CD1c-positive myeloid dendritic cell (primary cell): ENCODE measurements at regions not wholly inside any gene's neighbourhood (a gene's known extent, or its start where the extent isn't known, plus 50 kb on each side); places are given as distances from the start of the nearest gene placed in this dataset.

Experiments used
- DNase-seq: peaks from one replicate; pipeline ENCODE4 v3.0.0-alpha.2; 2016; ENCODE audit errors: extremely low spot score

DNA sequence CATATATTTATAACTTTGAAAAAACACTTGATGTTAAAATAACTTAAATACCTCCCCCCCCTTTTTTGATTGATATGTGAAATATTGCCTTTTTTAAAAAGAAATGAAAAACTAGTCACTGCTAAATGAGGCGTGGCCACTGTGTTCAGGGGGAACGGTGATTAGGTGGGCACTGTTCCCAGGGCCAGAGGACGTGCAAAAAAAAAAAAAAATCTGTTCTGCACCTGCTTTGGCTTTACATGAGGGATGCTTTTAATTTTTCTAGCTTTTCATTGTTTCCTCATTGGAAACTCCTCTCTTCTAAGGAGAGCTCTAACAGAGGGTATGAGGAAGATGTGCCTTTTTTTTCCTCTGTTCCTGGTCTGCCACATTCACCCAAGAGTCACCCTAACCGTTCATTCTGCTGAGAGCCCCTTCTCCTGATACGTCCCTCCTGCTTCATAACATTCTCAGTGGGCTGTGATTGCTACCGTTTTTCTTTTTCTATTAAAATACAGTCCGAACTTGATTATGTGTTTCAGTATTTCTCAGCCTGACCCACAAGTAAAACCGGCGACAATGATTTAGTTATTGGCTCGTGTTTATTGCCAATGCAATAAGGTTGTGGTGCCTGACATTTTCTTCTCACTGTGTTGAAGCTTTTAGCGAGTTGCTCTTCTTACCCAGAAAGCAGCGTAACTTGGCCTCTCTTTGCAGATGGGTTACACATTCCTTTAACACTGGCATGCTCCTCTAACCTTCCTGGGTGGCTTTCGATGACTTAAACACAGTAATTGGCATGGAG lies 64.8 kb upstream of the ZNF536 start:
- no peak for DNase-seq

GRCh38 chr19:30309176-30309575 lies 63.0 kb upstream of the ZNF536 start:
- no peak for DNase-seq

GRCh38 chr19:30309905-30310601 lies 62.1 kb upstream of the ZNF536 start:
- no peak for DNase-seq

DNA sequence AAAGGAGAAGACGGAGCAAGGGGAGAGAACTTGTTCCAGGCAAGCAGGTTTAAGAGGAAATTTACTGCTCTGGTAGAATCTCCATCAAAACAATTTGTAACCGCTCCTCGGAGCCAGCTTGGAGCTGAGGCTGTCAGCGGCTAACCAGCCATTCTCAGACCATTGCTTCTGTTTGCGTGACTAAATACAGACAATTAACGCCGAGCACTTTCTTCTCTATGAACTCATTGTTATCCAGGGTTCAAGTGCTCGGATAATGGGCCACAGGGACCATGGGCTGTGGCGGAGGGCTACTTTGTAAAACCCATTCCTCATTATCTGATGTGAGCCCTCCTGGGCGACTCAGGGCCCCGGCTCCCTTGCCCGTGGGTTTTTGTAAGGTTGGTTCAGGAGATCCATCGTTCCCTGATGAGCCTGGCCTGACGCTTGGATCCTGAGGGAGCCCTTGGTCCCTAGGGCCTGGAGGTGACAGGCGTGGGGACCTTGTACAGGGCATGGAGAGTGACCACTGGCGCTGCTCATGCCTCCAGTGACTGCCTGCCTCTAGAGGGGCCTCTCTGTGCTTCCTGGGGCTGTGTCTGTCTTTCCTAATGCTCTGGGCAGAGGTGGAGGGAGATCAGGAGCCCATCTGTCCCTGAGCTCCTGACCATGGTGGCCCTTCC lies 61.5 kb upstream of the ZNF536 start:
- DNase-seq = no peak

- DNase-seq = no peak
Measured at GRCh38 chr19:30311911-30312310, 60.3 kb upstream of the ZNF536 start.

- DNase-seq = no peak
Measured at GRCh38 chr19:30312582-30313352, 59.4 kb upstream of the ZNF536 start.

- DNase-seq = no peak
Measured at GRCh38 chr19:30313353-30313750, 58.8 kb upstream of the ZNF536 start.

- no peak for DNase-seq
Measured at GRCh38 chr19:30314056-30314804, 58.0 kb upstream of the ZNF536 start.

- DNase-seq = no peak
Measured at GRCh38 chr19:30314805-30315155, 57.4 kb upstream of the ZNF536 start.

DNA sequence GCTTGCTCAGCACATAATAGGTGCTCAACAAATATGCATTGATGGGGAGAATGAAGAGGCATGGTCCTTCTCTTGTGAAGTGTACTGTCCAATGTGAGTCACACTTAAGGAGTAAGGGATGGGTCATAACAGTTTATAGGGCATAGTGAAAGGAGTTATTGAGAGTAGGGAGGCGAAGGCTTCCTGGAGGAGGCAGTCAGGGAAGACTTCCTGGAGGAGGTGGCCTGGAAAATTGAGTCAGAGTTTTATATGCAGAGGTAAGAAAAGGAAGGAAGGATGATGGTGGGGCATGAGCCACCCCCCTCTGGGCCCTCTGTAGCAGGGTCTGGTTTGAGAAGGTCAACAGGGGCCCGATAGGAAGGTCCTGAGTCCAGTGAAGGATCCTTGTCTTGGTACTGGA lies 57.0 kb upstream of the ZNF536 start:
- DNase-seq = no peak

GRCh38 chr19:30316000-30316491 lies 56.1 kb upstream of the ZNF536 start:
- no peak for DNase-seq

GRCh38 chr19:30316560-30317106 lies 55.6 kb upstream of the ZNF536 start:
- no peak for DNase-seq

- DNase-seq = no peak
Measured at GRCh38 chr19:30317403-30317802, 54.8 kb upstream of the ZNF536 start.

GRCh38 chr19:30318261-30318660 lies 53.9 kb upstream of the ZNF536 start:
- no peak for DNase-seq

DNA sequence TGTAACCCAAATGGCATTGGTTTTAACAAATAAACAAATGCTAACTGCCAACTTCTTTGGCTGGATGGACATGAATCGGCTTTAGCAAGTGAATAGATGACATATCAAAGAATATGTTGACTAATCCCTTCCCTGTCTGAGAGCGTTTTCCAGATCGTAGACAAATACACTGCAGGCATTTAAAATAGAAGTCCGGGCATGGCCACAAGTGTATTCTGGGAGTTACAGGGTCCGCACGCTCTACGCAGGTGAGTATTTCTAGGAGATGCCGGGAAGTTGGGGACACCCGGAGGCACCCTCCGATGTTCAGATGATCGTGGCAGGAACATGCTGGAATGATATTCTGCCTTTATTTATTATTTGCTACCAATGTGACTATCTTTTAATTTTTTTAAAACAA lies 53.2 kb upstream of the ZNF536 start:
- DNase-seq = no peak

GRCh38 chr19:30319411-30319810 lies 52.8 kb upstream of the ZNF536 start:
- DNase-seq = no peak

DNA sequence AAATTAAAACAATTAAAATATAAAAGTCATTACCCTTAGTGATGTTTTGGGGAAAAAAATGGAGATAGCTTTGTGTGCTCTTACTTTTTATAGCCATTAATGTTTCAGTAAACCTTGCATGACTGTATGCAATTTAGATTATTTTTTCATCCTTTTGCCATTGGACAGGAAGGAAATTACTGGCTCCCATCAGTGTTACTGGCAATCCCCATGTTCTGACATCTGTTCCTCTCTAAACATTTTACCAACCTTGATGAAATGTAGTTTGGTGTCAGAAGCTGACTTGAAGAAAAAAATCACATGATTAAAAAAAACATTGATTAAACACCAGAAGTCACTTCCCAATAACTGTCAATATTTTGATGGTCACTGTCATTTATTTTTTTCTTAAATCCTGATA lies 52.3 kb upstream of the ZNF536 start:
- DNase-seq = no peak

DNA sequence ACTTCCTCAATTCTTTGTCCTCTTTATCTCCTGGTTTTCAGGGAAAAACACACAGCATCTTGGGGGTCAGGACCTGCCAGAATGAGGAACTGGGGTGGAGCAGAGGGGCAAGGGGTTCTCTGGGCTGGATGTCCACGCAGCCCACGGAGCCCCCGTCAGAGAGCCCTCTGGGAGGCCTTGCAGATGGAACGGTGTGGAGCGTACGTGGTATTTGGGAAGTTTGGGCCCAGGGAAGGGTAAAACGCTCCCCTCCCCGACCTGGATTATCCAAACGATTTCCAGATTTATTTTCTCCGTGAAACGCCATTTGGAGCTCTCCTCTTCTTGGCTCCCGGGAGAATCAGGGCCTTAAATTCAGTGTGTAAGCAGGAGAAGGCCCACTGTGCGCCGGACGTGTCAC lies 51.7 kb upstream of the ZNF536 start:
- DNase-seq = no peak

DNA sequence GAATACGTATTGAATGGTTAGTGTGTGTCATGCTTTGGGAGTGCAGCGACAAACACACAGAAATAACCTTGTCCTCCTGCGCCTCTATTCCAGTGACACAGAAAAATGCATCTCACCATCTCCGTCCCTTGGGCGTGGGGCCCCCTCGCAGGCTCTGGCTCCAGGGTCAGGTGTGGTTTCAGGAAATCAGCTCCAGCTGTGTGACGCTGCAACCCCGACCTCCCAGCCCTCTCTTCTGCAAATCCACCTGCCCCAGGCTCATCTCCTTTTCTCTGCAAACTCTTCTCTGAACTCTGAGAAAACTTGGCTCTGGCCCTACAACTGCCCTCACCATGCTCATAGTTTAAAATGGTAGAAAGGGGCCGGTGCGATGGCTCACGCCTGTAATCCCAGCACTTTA lies 51.3 kb upstream of the ZNF536 start:
- DNase-seq = no peak
